Lower leg skin (tissue), 3 donors: ENCODE measurements at regions not wholly inside any gene's neighbourhood (a gene's known extent, or its start where the extent isn't known, plus 50 kb on each side); places are given as distances from the start of the nearest gene placed in this dataset.

Experiments
- CTCF ChIP-seq, 3 donors: fragments of 450-650 bp; IDR thresholded peaks; one replicate each; pipeline ENCODE4 v1.5.1; 2016; ENCODE audit warnings: antibody characterized with exemption in 3 of 3, mild to moderate bottlenecking in 3 of 3, moderate library complexity in 2 of 3
- POLR2A ChIP-seq, 2 donors: fragments of 450-650 bp; IDR thresholded peaks; one replicate each; pipeline ENCODE4 v1.6.1; 2016 to 2017; ENCODE audit warnings: antibody characterized with exemption in 2 of 2, mild to moderate bottlenecking in 1 of 2, moderate library complexity in 1 of 2

GRCh38 chr16:13630374-13630773 is 289.6 kb upstream of the ERCC4 start:
- TF ChIP-seq CTCF (IDR thresholded peaks at IDR 0.05) (no peak), POLR2A (IDR thresholded peaks at IDR 0.05) (no peak)
